ENCODE measurements at regions not wholly inside any gene's neighbourhood (a gene's known extent, or its start where the extent isn't known, plus 50 kb on each side); places are given as distances from the start of the nearest gene placed in this dataset.

GRCh38 chr3:59265566-59265965, 215.7 kb upstream of the CFAP20DC start:
- no peaks in the 10 kb centered on the region for H3K79me2 ChIP-seq (ENCODE audit: control insufficient read depth, insufficient read depth, low read length)
- SMC1A ChIA-PET (ENCODE audit: uncharacterized antibody, unreplicated experiment), result interaction anchor here (1.2 to 2.8 kb wide), 3 partner anchors 18 to 53 kb away, joined by 4 to 11 read pairs (median 7); no protein-coding TSS in a partner anchor
- no peaks in the 10 kb centered on the region for H3K27me3 ChIP-seq (replicated peaks in 1 of 2; ENCODE audit: control insufficient read depth in 2 of 2, insufficient read depth in 2 of 2, low read length in 1 of 2)
- H3K9me3 ChIP-seq (replicated peaks; ENCODE audit: control insufficient read depth, insufficient read depth, low read length), result peaks cover 3% of the 10 kb centered on the region; the same call in 2 of the 3 replicates
- TF ChIP-seq ZNF592 (IDR thresholded peaks at IDR 0.05) (no peak), ZZZ3 (IDR thresholded peaks at IDR 0.05; ENCODE audit: control insufficient read depth, insufficient read length, low read depth) (no peak), JUND (IDR thresholded peaks at IDR 0.05; ENCODE audit: low read depth, low read length) (no peak), DPF2 (IDR thresholded peaks at IDR 0.05) (no peak), RUNX3 (IDR thresholded peaks at IDR 0.05; ENCODE audit: low read length) (no peak), ZNF24 (IDR thresholded peaks at IDR 0.05) (no peak), SMARCA5 (IDR thresholded peaks at IDR 0.05) (no peak), NR2C2 (IDR thresholded peaks at IDR 0.05; ENCODE audit: borderline replicate concordance, control insufficient read depth, insufficient read length, low read depth) (no peak), PML (IDR thresholded peaks at IDR 0.05; ENCODE audit: low read length) (no peak), MEF2B (IDR thresholded peaks at IDR 0.05; ENCODE audit: partially characterized antibody, poor library complexity, severe bottlenecking) (no peak), NBN (IDR thresholded peaks at IDR 0.05) (no peak)
- RAD21 ChIA-PET (ENCODE audit: unreplicated experiment), result no interaction called here
- no peak overlapping the region for H3K9ac ChIP-seq (ENCODE audit: control insufficient read depth, insufficient read depth, low read length)
- H2AFZ ChIP-seq (ENCODE audit: control insufficient read depth, low read depth, low read length), result no peak overlapping the region
- no peaks in the 10 kb centered on the region for H4K20me1 ChIP-seq (ENCODE audit: control insufficient read depth, insufficient read depth)
- no peak overlapping the region for H3K4me2 ChIP-seq (ENCODE audit: control insufficient read depth, insufficient read depth)
- H3K4me1 ChIP-seq (ENCODE audit: control insufficient read depth, insufficient read depth, low read length), result peaks cover 3% of the 10 kb centered on the region; the same call in 1 of the 2 replicates
- intact Hi-C loops (cut with micrococcal nuclease; ENCODE audit: unreplicated experiment), result no loop called here
- no peaks in the 10 kb centered on the region for H3K36me3 ChIP-seq (ENCODE audit: control insufficient read depth in 2 of 2, insufficient read depth in 2 of 2, low read length in 1 of 2)
- CTCF ChIA-PET, result interaction anchor here (1.3 kb wide), 1 partner anchor 47 kb away, joined by 3 read pairs; no protein-coding TSS in a partner anchor
- 69% methylated on average over 3 of the region's 3 CpGs for WGBS (ENCODE audit: insufficient coverage, insufficient replicate concordance, low lambda C conversion rate, missing lambda C conversion rate)
- BruUV-seq (replicated peaks), result no TSS peak
- ATAC-seq, result no peak
- H3K27ac ChIP-seq (ENCODE audit: control insufficient read depth, insufficient read depth), result no peak overlapping the region
- in situ Hi-C loops (cut with MboI), result no loop called here
- POLR2A ChIA-PET, result no interaction called here
- H3K4me3 ChIP-seq, result no peak overlapping the region
- no peak for FAIRE-seq
- no peak for DNase-seq (ENCODE audit: low read depth, low spot score)
